Osteocyte (in vitro differentiated cells): ENCODE measurements at regions not wholly inside any gene's neighbourhood (a gene's known extent, or its start where the extent isn't known, plus 50 kb on each side); places are given as distances from the start of the nearest gene placed in this dataset.

Source experiments
- DNase-seq: peaks from one replicate; pipeline ENCODE4 v3.0.0; 2021; ENCODE audit warnings: mixed read lengths; ENCODE audit not compliant: unreplicated experiment; ENCODE audit errors: extremely low spot score
- H3K27ac Mint-ChIP-seq: one replicate; pipeline ENCODE4 v1.8.0; 2021; ENCODE audit warnings: mild to moderate bottlenecking, mixed read lengths; ENCODE audit not compliant: unreplicated experiment
- H3K27me3 Mint-ChIP-seq: one replicate; pipeline ENCODE4 v1.8.0; 2021; ENCODE audit warnings: mixed read lengths; ENCODE audit not compliant: unreplicated experiment
- H3K36me3 Mint-ChIP-seq: one replicate; pipeline ENCODE4 v1.8.0; 2021; ENCODE audit warnings: mixed read lengths; ENCODE audit not compliant: unreplicated experiment
- H3K4me1 Mint-ChIP-seq: one replicate; pipeline ENCODE4 v1.8.0; 2021; ENCODE audit warnings: mixed read lengths; ENCODE audit not compliant: unreplicated experiment
- H3K4me3 Mint-ChIP-seq: one replicate; pipeline ENCODE4 v1.8.0; 2021; ENCODE audit warnings: mild to moderate bottlenecking, moderate library complexity, mixed read lengths; ENCODE audit not compliant: unreplicated experiment
- H3K9me3 Mint-ChIP-seq: one replicate; pipeline ENCODE4 v1.8.0; 2021; ENCODE audit warnings: mixed read lengths; ENCODE audit not compliant: unreplicated experiment
- TF ChIP-seq, protein P1 (sequence below): fragments of 200-600 bp; sonication (generic); IDR thresholded peaks from 2 replicates; pipeline ENCODE4 v1.5.0; 2021; ENCODE audit warnings: antibody characterized with exemption, mild to moderate bottlenecking, moderate library complexity

DNA sequence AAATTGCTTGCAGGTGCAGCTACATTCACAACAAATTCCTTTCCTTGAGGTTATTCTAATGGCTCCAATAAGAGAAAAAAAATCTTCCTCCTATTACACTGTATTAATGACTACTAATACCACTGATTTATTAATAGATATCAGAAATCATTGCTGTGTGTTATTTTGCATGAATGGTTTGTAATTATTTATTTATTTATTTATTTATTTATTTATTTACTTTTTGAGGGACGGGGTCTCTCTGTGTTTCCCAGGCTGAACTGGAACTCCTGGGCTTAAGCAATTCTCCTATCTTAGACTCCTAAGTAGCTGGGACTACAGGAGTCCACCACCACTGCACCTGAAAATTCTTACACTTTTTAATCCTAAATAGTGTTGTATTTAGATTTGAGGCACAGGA is 390.4 kb downstream of the SI start:
- H3K27ac Mint-ChIP-seq, result no peak overlapping the region
- no peaks in the 10 kb centered on the region for H3K36me3 Mint-ChIP-seq
- no peak overlapping the region for H3K4me3 Mint-ChIP-seq
- DNase-seq, result no peak
- TF ChIP-seq, protein P1, sequence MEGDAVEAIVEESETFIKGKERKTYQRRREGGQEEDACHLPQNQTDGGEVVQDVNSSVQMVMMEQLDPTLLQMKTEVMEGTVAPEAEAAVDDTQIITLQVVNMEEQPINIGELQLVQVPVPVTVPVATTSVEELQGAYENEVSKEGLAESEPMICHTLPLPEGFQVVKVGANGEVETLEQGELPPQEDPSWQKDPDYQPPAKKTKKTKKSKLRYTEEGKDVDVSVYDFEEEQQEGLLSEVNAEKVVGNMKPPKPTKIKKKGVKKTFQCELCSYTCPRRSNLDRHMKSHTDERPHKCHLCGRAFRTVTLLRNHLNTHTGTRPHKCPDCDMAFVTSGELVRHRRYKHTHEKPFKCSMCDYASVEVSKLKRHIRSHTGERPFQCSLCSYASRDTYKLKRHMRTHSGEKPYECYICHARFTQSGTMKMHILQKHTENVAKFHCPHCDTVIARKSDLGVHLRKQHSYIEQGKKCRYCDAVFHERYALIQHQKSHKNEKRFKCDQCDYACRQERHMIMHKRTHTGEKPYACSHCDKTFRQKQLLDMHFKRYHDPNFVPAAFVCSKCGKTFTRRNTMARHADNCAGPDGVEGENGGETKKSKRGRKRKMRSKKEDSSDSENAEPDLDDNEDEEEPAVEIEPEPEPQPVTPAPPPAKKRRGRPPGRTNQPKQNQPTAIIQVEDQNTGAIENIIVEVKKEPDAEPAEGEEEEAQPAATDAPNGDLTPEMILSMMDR, result no peak
- peaks cover 3% of the 10 kb centered on the region for H3K27me3 Mint-ChIP-seq
- H3K4me1 Mint-ChIP-seq, result peaks cover 3% of the 10 kb centered on the region
- peaks cover 3% of the 10 kb centered on the region for H3K9me3 Mint-ChIP-seq

DNA sequence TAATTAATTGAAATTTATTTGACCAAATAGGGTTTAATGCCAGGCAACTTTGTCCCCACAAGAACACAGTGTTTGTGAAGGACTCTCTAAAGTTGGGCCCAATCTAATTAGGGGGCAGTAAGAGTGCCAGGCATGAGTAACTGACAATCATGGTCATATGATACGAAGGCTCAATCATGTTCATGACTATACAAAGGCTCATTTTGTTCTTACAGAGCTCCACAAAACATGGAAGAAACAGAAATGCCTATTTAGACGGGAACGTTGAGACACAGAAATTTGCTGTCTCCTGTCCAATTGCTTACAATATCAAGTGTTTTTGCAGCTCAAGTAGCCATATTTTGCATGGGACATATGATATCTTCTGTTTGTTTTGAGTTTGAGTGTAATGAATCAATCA is 391.1 kb downstream of the SI start:
- Mint-ChIP-seq H3K4me3 (no peak overlapping the region), H3K36me3 (no peaks in the 10 kb centered on the region), H3K4me1 (peaks cover 3% of the 10 kb centered on the region), H3K27ac (no peak overlapping the region), H3K27me3 (peaks cover 4% of the 10 kb centered on the region), H3K9me3 (peaks cover 3% of the 10 kb centered on the region)
- TF ChIP-seq, protein P1, result no peak
- no peak for DNase-seq

DNA sequence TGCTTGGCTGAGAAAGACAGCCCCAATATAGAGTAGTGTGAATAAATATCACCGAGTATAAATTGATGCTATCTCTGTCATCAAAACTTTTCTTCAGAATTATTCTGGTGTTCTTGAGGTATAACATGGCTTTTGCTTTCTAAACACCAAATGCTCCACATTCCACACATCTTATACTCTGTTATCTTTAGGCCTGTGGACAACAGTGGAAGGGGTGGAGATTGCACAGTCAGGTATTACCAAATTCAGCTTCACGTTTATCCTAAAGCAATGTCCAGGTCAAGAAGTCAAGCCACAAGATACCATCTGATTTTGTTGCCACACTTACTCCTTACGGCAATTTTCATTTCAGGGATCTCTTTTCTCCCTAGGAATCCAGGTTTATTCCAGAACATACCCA is 394.8 kb downstream of the SI start:
- H3K36me3 Mint-ChIP-seq, result no peaks in the 10 kb centered on the region
- peaks cover 8% of the 10 kb centered on the region for H3K27me3 Mint-ChIP-seq
- no peak for DNase-seq
- peaks cover 3% of the 10 kb centered on the region for H3K9me3 Mint-ChIP-seq
- TF ChIP-seq, protein P1, result no peak
- peaks cover 3% of the 10 kb centered on the region for H3K4me1 Mint-ChIP-seq
- H3K27ac Mint-ChIP-seq, result no peak overlapping the region
- H3K4me3 Mint-ChIP-seq, result no peak overlapping the region

DNA sequence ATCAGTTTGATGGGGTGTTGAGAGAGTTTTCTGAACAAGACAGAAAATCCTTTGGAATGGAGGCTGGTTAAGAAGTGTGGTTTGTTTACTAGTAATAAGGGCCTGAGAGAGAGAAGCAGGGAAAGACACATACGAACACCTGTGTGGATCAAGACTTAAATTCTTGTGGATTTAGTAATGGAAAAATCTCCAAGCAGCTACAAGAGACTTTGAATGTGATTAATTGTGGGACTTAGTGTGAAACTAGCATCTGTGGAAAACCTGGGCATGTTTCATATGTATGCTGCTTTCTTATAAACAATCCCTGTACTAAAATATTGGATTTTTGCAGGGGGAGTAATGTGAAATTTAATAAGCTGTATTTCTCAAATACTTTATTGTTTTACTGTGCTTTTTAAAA is 399.1 kb downstream of the SI start:
- DNase-seq, result no peak
- H3K9me3 Mint-ChIP-seq, result peaks cover 3% of the 10 kb centered on the region
- H3K4me3 Mint-ChIP-seq, result no peak overlapping the region
- TF ChIP-seq, protein P1, result no peak
- H3K27me3 Mint-ChIP-seq, result peaks cover 7% of the 10 kb centered on the region
- no peaks in the 10 kb centered on the region for H3K4me1 Mint-ChIP-seq
- no peaks in the 10 kb centered on the region for H3K36me3 Mint-ChIP-seq
- H3K27ac Mint-ChIP-seq, result no peak overlapping the region

DNA sequence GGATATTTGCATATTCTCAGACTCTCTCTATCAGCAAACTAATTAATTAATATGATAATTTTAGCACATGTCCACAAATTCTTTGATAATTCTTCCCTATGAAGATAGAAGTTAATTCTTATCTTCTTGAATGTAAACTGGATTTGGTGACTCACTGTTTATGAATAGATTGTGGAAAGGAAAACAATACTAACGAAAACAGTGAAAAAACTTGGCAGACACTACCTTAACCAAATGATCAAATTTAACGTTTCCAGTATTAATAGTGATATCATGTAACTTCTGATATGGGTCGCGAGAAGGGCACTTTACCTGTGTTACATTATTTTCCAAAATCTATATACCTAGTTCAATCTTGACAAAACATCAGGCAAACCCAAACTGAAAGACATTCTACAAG is 401.0 kb downstream of the SI start:
- Mint-ChIP-seq H3K27me3 (peaks cover 13% of the 10 kb centered on the region), H3K27ac (no peak overlapping the region), H3K9me3 (no peaks in the 10 kb centered on the region), H3K36me3 (no peaks in the 10 kb centered on the region), H3K4me3 (no peak overlapping the region), H3K4me1 (no peaks in the 10 kb centered on the region)
- no peak for DNase-seq
- TF ChIP-seq, protein P1, result no peak
